Mesenchymal stem cell (in vitro differentiated cells and primary cell): ENCODE measurements at regions not wholly inside any gene's neighbourhood (a gene's known extent, or its start where the extent isn't known, plus 50 kb on each side); places are given as distances from the start of the nearest gene placed in this dataset.
A peak's percentile ranks its signal among the peaks of the same experiment; 100 is the strongest.
"Not testable (repeated sequence)": the region's sequence is repeated elsewhere in the genome, so short reads cannot be mapped to it uniquely, and the experiment has no call there.

Source experiments
- DNase-seq: peaks from one replicate; pipeline ENCODE4 v3.0.0-alpha.2; 2013
- H2AFZ ChIP-seq: one replicate; pipeline ENCODE4 v1.6.1; 2013; ENCODE audit warnings: low read depth, mild to moderate bottlenecking, control low read depth, inconsistent platforms, low read length, moderate library complexity
- H2AK5ac ChIP-seq: 2 replicates; pipeline ENCODE4 v1.6.1; 2013; ENCODE audit warnings: low read length, moderate library complexity, mild to moderate bottlenecking, inconsistent platforms; ENCODE audit not compliant: severe bottlenecking
- H2BK120ac ChIP-seq: one replicate; pipeline ENCODE4 v1.6.1; 2013; ENCODE audit warnings: low read depth, mild to moderate bottlenecking, inconsistent platforms, low read length, moderate library complexity
- H2BK12ac ChIP-seq, 2 experiments: one replicate each; pipeline ENCODE4 v1.6.1; 2013; ENCODE audit warnings: inconsistent platforms in 2 of 2, low read length in 2 of 2, mild to moderate bottlenecking in 2 of 2, moderate library complexity in 2 of 2, control low read depth in 1 of 2
- H2BK15ac ChIP-seq: one replicate; pipeline ENCODE4 v1.6.1; 2013; ENCODE audit warnings: mild to moderate bottlenecking, low read depth, inconsistent platforms; ENCODE audit not compliant: poor library complexity, severe bottlenecking
- H2BK5ac ChIP-seq: 2 replicates; pipeline ENCODE4 v1.6.1; 2013; ENCODE audit warnings: low read depth, mild to moderate bottlenecking, low read length, control low read depth, inconsistent platforms; ENCODE audit not compliant: poor library complexity, severe bottlenecking
- H3K14ac ChIP-seq, 2 experiments: one replicate each; pipeline ENCODE4 v1.6.1; 2013; ENCODE audit warnings: inconsistent platforms in 2 of 2, low read length in 2 of 2, control low read depth in 1 of 2, mild to moderate bottlenecking in 1 of 2, moderate library complexity in 1 of 2
- H3K18ac ChIP-seq, 2 experiments: one replicate each; pipeline ENCODE4 v1.6.1; 2013; ENCODE audit warnings: inconsistent platforms in 2 of 2, low read length in 2 of 2, control low read depth in 1 of 2, low read depth in 1 of 2, mild to moderate bottlenecking in 1 of 2
- H3K23ac ChIP-seq, 2 experiments: one replicate each; pipeline ENCODE4 v1.6.1; 2013; ENCODE audit warnings: inconsistent platforms in 2 of 2, low read length in 2 of 2, mild to moderate bottlenecking in 2 of 2, moderate library complexity in 2 of 2, control low read depth in 1 of 2
- H3K27ac ChIP-seq: 2 replicates; pipeline ENCODE4 v1.5.1; 2013; ENCODE audit warnings: mild to moderate bottlenecking, moderate library complexity, low read length, control low read depth, inconsistent platforms; ENCODE audit not compliant: poor library complexity, severe bottlenecking
- H3K27me3 ChIP-seq, 2 experiments: 2 replicates each; pipeline versions ENCODE4 v1.6.1 to v1.7.0; 2013; ENCODE audit warnings: low read length in 2 of 2, mild to moderate bottlenecking in 2 of 2, moderate library complexity in 2 of 2, control low read depth in 1 of 2, inconsistent platforms in 1 of 2; ENCODE audit not compliant: control insufficient read depth in 1 of 2, insufficient read depth in 1 of 2
- H3K36me3 ChIP-seq, 2 experiments: 2 replicates each; pipeline versions ENCODE4 v1.6.1 to v1.7.0; 2013; ENCODE audit warnings: low read length in 2 of 2, control low read depth in 1 of 2, inconsistent platforms in 1 of 2, low read depth in 1 of 2, mild to moderate bottlenecking in 1 of 2; ENCODE audit not compliant: insufficient read depth in 2 of 2, control insufficient read depth in 1 of 2
- H3K4ac ChIP-seq, 2 experiments: one replicate each; pipeline ENCODE4 v1.6.1; 2013; ENCODE audit warnings: inconsistent platforms in 2 of 2, low read length in 2 of 2, mild to moderate bottlenecking in 2 of 2, moderate library complexity in 2 of 2, control low read depth in 1 of 2, low read depth in 1 of 2
- H3K4me1 ChIP-seq: 2 replicates; pipeline ENCODE4 v1.6.1; 2013; ENCODE audit warnings: low read depth, low read length, control low read depth; ENCODE audit not compliant: control insufficient read depth, insufficient read depth
- H3K4me2 ChIP-seq: 2 replicates; pipeline ENCODE4 v1.6.1; 2013; ENCODE audit warnings: low read length, mild to moderate bottlenecking, inconsistent platforms; ENCODE audit not compliant: poor library complexity, severe bottlenecking
- H3K4me3 ChIP-seq, 2 experiments: 2 replicates each; pipeline versions ENCODE4 v1.5.1 to v1.7.0; 2013; ENCODE audit warnings: low read length in 2 of 2, mild to moderate bottlenecking in 2 of 2, control low read depth in 1 of 2, low read depth in 1 of 2; ENCODE audit not compliant: insufficient read depth in 1 of 2
- H3K79me1 ChIP-seq: replicated peaks from 2 replicates; pipeline ENCODE4 v1.6.1; 2013; ENCODE audit warnings: mild to moderate bottlenecking, control low read depth, low read length, inconsistent platforms; ENCODE audit not compliant: poor library complexity, severe bottlenecking
- H3K9ac ChIP-seq: 2 replicates; pipeline ENCODE4 v1.7.0; 2013; ENCODE audit warnings: mild to moderate bottlenecking, low read length, moderate library complexity
- H3K9me3 ChIP-seq: 2 replicates; pipeline ENCODE4 v1.7.0; 2013; ENCODE audit warnings: mild to moderate bottlenecking, low read length; ENCODE audit not compliant: control insufficient read depth
- H4K8ac ChIP-seq: one replicate; pipeline ENCODE4 v1.6.1; 2013; ENCODE audit warnings: inconsistent platforms, mild to moderate bottlenecking, low read length, moderate library complexity
- H4K91ac ChIP-seq: one replicate; pipeline ENCODE4 v1.6.1; 2013; ENCODE audit warnings: mild to moderate bottlenecking, low read length, inconsistent platforms
- WGBS: methylation state at CpG from one replicate; pipeline ENCODE4 v1.1.7; 2013; ENCODE audit warnings: mixed read lengths; 5-methylcytosine and 5-hydroxymethylcytosine counted together

- Histone ChIP-seq H3K23ac (no peak overlapping the region), H3K79me1 (no peaks in the 10 kb centered on the region), H3K9me3 (no peaks in the 10 kb centered on the region), H3K14ac (no peak overlapping the region), H2BK12ac (no peak overlapping the region), H2BK15ac (peak overlapping the region; percentile 68), H4K91ac (no peak overlapping the region), H3K4me2 (peak overlapping the region; percentile 92), H4K8ac (no peak overlapping the region), H3K36me3 (no peaks in the 10 kb centered on the region), H3K18ac (no peak overlapping the region), H3K4ac (no peak overlapping the region), H3K4me3 (peak overlapping the region; percentile 77 to 99), H2BK5ac (no peak overlapping the region), H2BK120ac (no peak overlapping the region), H3K4me1 (no peaks in the 10 kb centered on the region), H3K27ac (peak overlapping the region; percentile 74), H3K9ac (peak overlapping the region; percentile 99), H2AFZ (peak overlapping the region; percentile 53), H2AK5ac (no peak overlapping the region), H3K27me3 (peaks cover 17 to 34% of the 10 kb centered on the region in 2 experiments)
- peak; percentile 88 for DNase-seq
- WGBS = 10% methylated on average over 20 of the region's 24 CpGs
Observed at GRCh38 chr6:27752038-27752885, 159.9 kb downstream of the OR2B2 start.

GRCh38 chr6:27748661-27749060 is 163.5 kb downstream of the OR2B2 start:
- peaks cover 11 to 35% of the 10 kb centered on the region in 2 experiments for H3K27me3 ChIP-seq
- no peak overlapping the region for H3K27ac ChIP-seq
- 68% methylated on average over 4 of the region's 7 CpGs for WGBS

GRCh38 chr6:27747637-27748036 is 164.6 kb downstream of the OR2B2 start:
- no peak overlapping the region for H3K4me3 ChIP-seq
- H3K79me1 ChIP-seq = no peaks in the 10 kb centered on the region
- H3K9me3 ChIP-seq = no peaks in the 10 kb centered on the region
- H3K27me3 ChIP-seq = peaks cover 20 to 45% of the 10 kb centered on the region in 2 experiments
- H3K4me2 ChIP-seq = no peak overlapping the region
- no peaks in the 10 kb centered on the region for H3K36me3 ChIP-seq
- no peaks in the 10 kb centered on the region for H3K4me1 ChIP-seq
- no peak for DNase-seq
- no peak overlapping the region for H3K18ac ChIP-seq
- no peak overlapping the region for H2AFZ ChIP-seq
- H3K27ac ChIP-seq = no peak overlapping the region
- no peak overlapping the region for H3K4ac ChIP-seq
- no peak overlapping the region for H4K8ac ChIP-seq
- H2BK15ac ChIP-seq = no peak overlapping the region
- 84% methylated on average over 6 of the region's 6 CpGs for WGBS
- no peak overlapping the region for H3K9ac ChIP-seq
- no peak overlapping the region for H3K14ac ChIP-seq
- H2BK120ac ChIP-seq = no peak overlapping the region
- no peak overlapping the region for H4K91ac ChIP-seq
- no peak overlapping the region for H3K23ac ChIP-seq
- no peak overlapping the region for H2BK12ac ChIP-seq
- H2BK5ac ChIP-seq = no peak overlapping the region
- H2AK5ac ChIP-seq = no peak overlapping the region

More at GRCh38 chr6:27748661-27749060, 163.5 kb downstream of the OR2B2 start:
- H2AK5ac ChIP-seq = no peak overlapping the region
- no peak overlapping the region for H2BK12ac ChIP-seq
- no peak overlapping the region for H3K4ac ChIP-seq
- H4K91ac ChIP-seq = no peak overlapping the region
- no peak overlapping the region for H3K4me2 ChIP-seq
- no peak overlapping the region for H2BK5ac ChIP-seq
- H3K36me3 ChIP-seq = no peaks in the 10 kb centered on the region
- H3K23ac ChIP-seq = no peak overlapping the region
- H3K9ac ChIP-seq = no peak overlapping the region
- no peaks in the 10 kb centered on the region for H3K9me3 ChIP-seq
- no peak overlapping the region for H2BK120ac ChIP-seq
- DNase-seq = no peak
- no peak overlapping the region for H2BK15ac ChIP-seq
- H2AFZ ChIP-seq = no peak overlapping the region
- H3K79me1 ChIP-seq = no peaks in the 10 kb centered on the region
- no peaks in the 10 kb centered on the region for H3K4me1 ChIP-seq
- no peak overlapping the region for H4K8ac ChIP-seq
- H3K18ac ChIP-seq = no peak overlapping the region
- no peak overlapping the region for H3K14ac ChIP-seq
- no peak overlapping the region for H3K4me3 ChIP-seq

- not testable (repeated sequence) for H4K91ac ChIP-seq, H2BK15ac ChIP-seq, DNase-seq, H3K14ac ChIP-seq, H2AK5ac ChIP-seq, H3K18ac ChIP-seq, H3K79me1 ChIP-seq, H3K4me2 ChIP-seq, H2BK12ac ChIP-seq, H3K9ac ChIP-seq, H3K4ac ChIP-seq, H3K4me1 ChIP-seq, H3K23ac ChIP-seq, H3K4me3 ChIP-seq, H3K36me3 ChIP-seq, H2AFZ ChIP-seq, H3K9me3 ChIP-seq, H4K8ac ChIP-seq, H2BK120ac ChIP-seq, H2BK5ac ChIP-seq, H3K27ac ChIP-seq
- WGBS = 98% methylated on average over 3 of the region's 4 CpGs
- peaks cover 20 to 46% of the 10 kb centered on the region in 2 experiments for H3K27me3 ChIP-seq
Observed at GRCh38 chr6:27746860-27747259, 165.3 kb downstream of the OR2B2 start.
